Left ventricle myocardium inferior (tissue), 1 donor: ENCODE measurements at regions not wholly inside any gene's neighbourhood (a gene's known extent, or its start where the extent isn't known, plus 50 kb on each side); places are given as distances from the start of the nearest gene placed in this dataset.
"Not testable (repeated sequence)": the region's sequence is repeated elsewhere in the genome, so short reads cannot be mapped to it uniquely, and the experiment has no call there.

Source experiments
- DNase-seq: peaks from one replicate; pipeline ENCODE4 v3.0.0-alpha.2; 2020
- H3K27ac ChIP-seq: fragments of 200-600 bp; replicated peaks from 2 replicates; pipeline ENCODE4 v1.8.0; 2021
- H3K27me3 ChIP-seq: fragments of 200-600 bp; 2 replicates; pipeline ENCODE4 v1.8.0; 2021; ENCODE audit warnings: low read depth
- H3K36me3 ChIP-seq: fragments of 200-600 bp; 2 replicates; pipeline ENCODE4 v1.8.0; 2021
- H3K4me1 ChIP-seq: fragments of 200-600 bp; 2 replicates; pipeline ENCODE4 v1.8.0; 2021
- H3K4me3 ChIP-seq: fragments of 200-600 bp; 2 replicates; pipeline ENCODE4 v1.8.0; 2021; ENCODE audit warnings: mild to moderate bottlenecking, moderate library complexity
- H3K9me3 ChIP-seq: fragments of 200-600 bp; replicated peaks from 2 replicates; pipeline ENCODE4 v1.8.0; 2021
- CTCF ChIP-seq: fragments of 200-600 bp; IDR thresholded peaks from 2 replicates; pipeline ENCODE4 v1.8.0; 2021; ENCODE audit warnings: antibody characterized with exemption, mild to moderate bottlenecking, borderline replicate concordance
- intact Hi-C: fragments of 100-400 bp; cut with micrococcal nuclease; formaldehyde crosslinking; loops from one replicate; pipeline ENCODE4 v1.11.0; 2022
- donor health status: DM: no; HTN: yes; CAD: no; lungs with severe emphysema.

- H3K9me3 ChIP-seq = no peaks in the 10 kb centered on the region
- TF ChIP-seq CTCF = no peak
- peak overlapping the region; percentile 78 for H3K27ac ChIP-seq
Observed at GRCh38 chr14:22491683-22492621, 97.1 kb downstream of the DAD1 start.

GRCh38 chr14:22491053-22491452 lies 98.0 kb downstream of the DAD1 start:
- H3K27me3 ChIP-seq, H3K4me3 ChIP-seq, DNase-seq, H3K36me3 ChIP-seq, intact Hi-C loops, H3K9me3 ChIP-seq: not testable (repeated sequence)
- Histone ChIP-seq H3K27ac (peak overlapping the region; percentile 88), H3K4me1 (peaks cover 88% of the 10 kb centered on the region)

More at GRCh38 chr14:22491683-22492621, 97.1 kb downstream of the DAD1 start:
- H3K36me3 ChIP-seq = no peaks in the 10 kb centered on the region
- no peak for DNase-seq
- intact Hi-C loops = no loop called here
- H3K27me3 ChIP-seq = no peaks in the 10 kb centered on the region
- peaks cover 87% of the 10 kb centered on the region for H3K4me1 ChIP-seq
- H3K4me3 ChIP-seq = no peak overlapping the region

GRCh38 chr14:22489957-22490950 lies 98.8 kb downstream of the DAD1 start:
- Histone ChIP-seq H3K27me3 (no peaks in the 10 kb centered on the region), H3K4me1 (peaks cover 85% of the 10 kb centered on the region), H3K36me3 (no peaks in the 10 kb centered on the region), H3K9me3 (no peaks in the 10 kb centered on the region), H3K27ac (peak overlapping the region; percentile 88), H3K4me3 (peak overlapping the region; percentile 12)
- no peak for TF ChIP-seq CTCF
- intact Hi-C loops = no loop called here
- no peak for DNase-seq

- Histone ChIP-seq H3K36me3 (no peaks in the 10 kb centered on the region), H3K4me1 (peaks cover 85% of the 10 kb centered on the region), H3K27me3 (no peaks in the 10 kb centered on the region), H3K27ac (peak overlapping the region; percentile 88), H3K9me3 (no peaks in the 10 kb centered on the region), H3K4me3 (peak overlapping the region; percentile 13)
- intact Hi-C loops = no loop called here
- no peak for TF ChIP-seq CTCF
- no peak for DNase-seq
Observed at GRCh38 chr14:22489244-22489545, 99.8 kb downstream of the DAD1 start.

- DNase-seq = no peak
- Histone ChIP-seq H3K4me1 (peaks cover 88% of the 10 kb centered on the region), H3K4me3 (peak overlapping the region; percentile 13), H3K36me3 (no peaks in the 10 kb centered on the region), H3K27ac (peak overlapping the region; percentile 88), H3K27me3 (no peaks in the 10 kb centered on the region), H3K9me3 (no peaks in the 10 kb centered on the region)
- TF ChIP-seq CTCF = no peak
- intact Hi-C loops = no loop called here
Observed at GRCh38 chr14:22488522-22489243, 100.3 kb downstream of the DAD1 start.
